C4-2B (cell line): ENCODE measurements at regions not wholly inside any gene's neighbourhood (a gene's known extent, or its start where the extent isn't known, plus 50 kb on each side); places are given as distances from the start of the nearest gene placed in this dataset.

Experiments
- CTCF ChIP-seq: fragments of 450-650 bp; conservative IDR thresholded peaks from 2 replicates; pipeline ENCODE4 v1.5.1; 2017; ENCODE audit warnings: mild to moderate bottlenecking
- ZFX ChIP-seq: fragments of 450-650 bp; IDR thresholded peaks from 2 replicates; pipeline ENCODE4 v1.6.1; 2017

- no peak for TF ChIP-seq CTCF
- no peak for TF ChIP-seq ZFX
These were observed 286.6 kb downstream of the C12orf75 start for GRCh38 chr12:105616971-105617540.
